C4-2B (cell line): ENCODE measurements at regions not wholly inside any gene's neighbourhood (a gene's known extent, or its start where the extent isn't known, plus 50 kb on each side); places are given as distances from the start of the nearest gene placed in this dataset.

Experiments
- CTCF ChIP-seq: fragments of 450-650 bp; conservative IDR thresholded peaks from 2 replicates; pipeline ENCODE4 v1.5.1; 2017; ENCODE audit warnings: mild to moderate bottlenecking
- ZFX ChIP-seq: fragments of 450-650 bp; IDR thresholded peaks from 2 replicates; pipeline ENCODE4 v1.6.1; 2017

GRCh38 chr5:77885519-77885918 lies 109.4 kb upstream of the TBCA start:
- TF ChIP-seq CTCF = no peak
- no peak for TF ChIP-seq ZFX
